GM23338 (cell line): ENCODE measurements at regions not wholly inside any gene's neighbourhood (a gene's known extent, or its start where the extent isn't known, plus 50 kb on each side); places are given as distances from the start of the nearest gene placed in this dataset.

Experiments
- ATAC-seq: fragments of 200-7000 bp; cut with Tn5 transposase; 3 replicates; pipeline ENCODE4 v1.9.1; 2020
- DNase-seq: peaks from one replicate; pipeline ENCODE4 v3.0.0-alpha.2; 2015; ENCODE audit warnings: low spot score
- H2AFZ ChIP-seq: fragments of 200-600 bp; sonication (generic); 2 replicates; pipeline ENCODE4 v1.8.0; 2016; ENCODE audit warnings: antibody characterized with exemption, mild to moderate bottlenecking, moderate library complexity
- H3F3A ChIP-seq: fragments of 200-600 bp; sonication (generic); replicated peaks from 2 replicates; pipeline ENCODE4 v1.8.0; 2017; ENCODE audit warnings: antibody characterized with exemption, mixed run types, low read depth
- H3K27ac ChIP-seq: fragments of 200-600 bp; sonication (generic); 2 replicates; pipeline ENCODE4 v1.6.1; 2016; ENCODE audit warnings: low read depth
- H3K27me3 ChIP-seq: fragments of 200-600 bp; sonication (generic); 2 replicates; pipeline ENCODE4 v1.8.0; 2016; ENCODE audit warnings: mild to moderate bottlenecking, mixed run types, moderate library complexity; ENCODE audit not compliant: insufficient read depth
- H3K36me3 ChIP-seq: fragments of 200-600 bp; sonication (generic); 2 replicates; pipeline ENCODE4 v1.8.0; 2016; ENCODE audit warnings: mild to moderate bottlenecking; ENCODE audit not compliant: insufficient read depth
- H3K4me1 ChIP-seq: fragments of 200-600 bp; sonication (generic); 2 replicates; pipeline ENCODE4 v1.8.0; 2016; ENCODE audit warnings: mild to moderate bottlenecking, moderate library complexity; ENCODE audit not compliant: insufficient read depth
- H3K4me2 ChIP-seq: fragments of 200-600 bp; sonication (generic); 2 replicates; pipeline ENCODE4 v1.7.1; 2017; ENCODE audit warnings: mixed run types
- H3K4me3 ChIP-seq: fragments of 200-600 bp; sonication (generic); 2 replicates; pipeline ENCODE4 v1.6.1; 2016; ENCODE audit warnings: mixed run types
- H3K79me2 ChIP-seq: fragments of 200-600 bp; sonication (generic); replicated peaks from 2 replicates; pipeline ENCODE4 v1.8.0; 2017; ENCODE audit warnings: mild to moderate bottlenecking; ENCODE audit not compliant: insufficient read depth
- H3K9me2 ChIP-seq: fragments of 200-600 bp; sonication (generic); 2 replicates; pipeline ENCODE4 v1.8.0; 2017; ENCODE audit not compliant: insufficient read depth
- H4K20me1 ChIP-seq: fragments of 200-600 bp; sonication (generic); replicated peaks from 2 replicates; pipeline ENCODE4 v1.8.0; 2017; ENCODE audit warnings: mild to moderate bottlenecking; ENCODE audit not compliant: insufficient read depth
- H3K27ac Mint-ChIP-seq: 2 replicates; pipeline ENCODE4 v1.8.0; 2020; ENCODE audit warnings: inconsistent platforms, mild to moderate bottlenecking, moderate library complexity, mixed read lengths
- H3K27me3 Mint-ChIP-seq: 3 replicates; pipeline ENCODE4 v1.8.0; 2022; ENCODE audit warnings: low read depth, mild to moderate bottlenecking, moderate library complexity, mixed read lengths, inconsistent platforms; ENCODE audit not compliant: insufficient read depth, poor library complexity
- H3K36me3 Mint-ChIP-seq: 3 replicates; pipeline ENCODE4 v1.8.0; 2021; ENCODE audit warnings: low read depth, mild to moderate bottlenecking, inconsistent platforms, moderate library complexity, mixed read lengths
- H3K4me1 Mint-ChIP-seq: 3 replicates; pipeline ENCODE4 v1.8.0; 2020; ENCODE audit warnings: mild to moderate bottlenecking, inconsistent platforms, mixed read lengths
- H3K4me3 Mint-ChIP-seq: 3 replicates; pipeline ENCODE4 v1.8.0; 2021; ENCODE audit warnings: moderate library complexity, mild to moderate bottlenecking, inconsistent platforms, mixed read lengths
- H3K9me3 Mint-ChIP-seq: 3 replicates; pipeline ENCODE4 v1.8.0; 2020; ENCODE audit warnings: moderate library complexity, mild to moderate bottlenecking, inconsistent platforms, mixed read lengths
- CREB1 ChIP-seq: fragments of 250-450 bp; sonication (Bioruptor Pico); IDR thresholded peaks from 2 replicates; pipeline ENCODE4 v1.5.0; 2020; ENCODE audit warnings: low read depth, mild to moderate bottlenecking, moderate library complexity
- EZH2 ChIP-seq: fragments of 200-600 bp; sonication (generic); IDR thresholded peaks from one replicate; pipeline ENCODE4 v1.8.0; 2017; ENCODE audit warnings: antibody characterized with exemption, mild to moderate bottlenecking, low read depth; ENCODE audit not compliant: unreplicated experiment
- EZH2phosphoT487 ChIP-seq: fragments of 200-600 bp; sonication (generic); IDR thresholded peaks from one replicate; pipeline ENCODE4 v1.8.1; 2018; ENCODE audit warnings: antibody characterized with exemption; ENCODE audit not compliant: unreplicated experiment
- JUNB ChIP-seq: IDR thresholded peaks from one replicate; pipeline ENCODE4 v1.6.1; 2016; ENCODE audit warnings: antibody characterized with exemption; ENCODE audit not compliant: unreplicated experiment
- NANOG ChIP-seq: IDR thresholded peaks from 2 replicates; pipeline ENCODE4 v1.6.1; 2016; ENCODE audit warnings: antibody characterized with exemption, borderline replicate concordance
- POLR2AphosphoS5 ChIP-seq: IDR thresholded peaks from 2 replicates; pipeline ENCODE4 v1.6.1; 2016; ENCODE audit warnings: antibody characterized with exemption, low read depth
- STAT1 ChIP-seq: IDR thresholded peaks from one replicate; pipeline ENCODE4 v1.6.1; 2016; ENCODE audit warnings: antibody characterized with exemption; ENCODE audit not compliant: unreplicated experiment
- ZNF114 ChIP-seq: fragments of 250-450 bp; sonication (Bioruptor Pico); IDR thresholded peaks from 2 replicates; pipeline ENCODE4 v1.5.0; 2020; ENCODE audit warnings: mild to moderate bottlenecking, moderate library complexity
- ZNF331 ChIP-seq: fragments of 250-450 bp; sonication (Bioruptor Pico); IDR thresholded peaks from 2 replicates; pipeline ENCODE4 v1.5.0; 2020; ENCODE audit warnings: low read depth, mild to moderate bottlenecking, moderate library complexity
- TF ChIP-seq, protein P1 (sequence below): IDR thresholded peaks from one replicate; pipeline ENCODE4 v1.6.1; 2018; ENCODE audit warnings: antibody characterized with exemption; ENCODE audit not compliant: unreplicated experiment
- TF ChIP-seq, protein P2 (sequence below): fragments of 250-450 bp; sonication (Bioruptor Pico); IDR thresholded peaks from 2 replicates; pipeline ENCODE4 v1.5.0; 2020; ENCODE audit warnings: mild to moderate bottlenecking, moderate library complexity
- TF ChIP-seq, protein P3 (sequence below), 2 experiments: fragments of 200-600 bp in 1 of 2; sonication (generic) in 1 of 2; conservative IDR thresholded peaks; 2 replicates each; pipeline versions ENCODE4 v1.5.1 to v1.6.1; 2016 to 2017; ENCODE audit warnings: antibody characterized with exemption in 2 of 2, low read depth in 2 of 2, mild to moderate bottlenecking in 2 of 2, moderate library complexity in 1 of 2

DNA sequence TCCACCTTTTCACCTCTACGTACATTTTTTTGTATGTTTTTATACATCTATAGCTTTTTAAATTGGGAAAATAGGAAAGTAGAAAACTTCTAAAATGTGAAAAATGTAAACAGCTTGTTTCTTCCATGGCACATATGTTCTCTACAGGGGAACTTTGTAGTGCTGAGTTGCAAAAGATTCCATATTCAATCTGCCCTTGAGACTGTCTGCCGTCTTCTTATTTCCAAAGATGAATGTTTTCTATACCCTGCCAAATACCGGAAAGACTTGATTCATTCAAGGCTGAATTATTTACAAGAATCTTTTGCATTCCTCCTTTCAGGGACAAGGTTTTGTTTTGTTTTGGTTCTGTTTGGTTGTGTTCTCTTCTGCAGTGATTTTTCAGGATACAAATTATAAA lies 1334.5 kb upstream of the ADGRL4 start (continued):
- TF ChIP-seq, protein P1, sequence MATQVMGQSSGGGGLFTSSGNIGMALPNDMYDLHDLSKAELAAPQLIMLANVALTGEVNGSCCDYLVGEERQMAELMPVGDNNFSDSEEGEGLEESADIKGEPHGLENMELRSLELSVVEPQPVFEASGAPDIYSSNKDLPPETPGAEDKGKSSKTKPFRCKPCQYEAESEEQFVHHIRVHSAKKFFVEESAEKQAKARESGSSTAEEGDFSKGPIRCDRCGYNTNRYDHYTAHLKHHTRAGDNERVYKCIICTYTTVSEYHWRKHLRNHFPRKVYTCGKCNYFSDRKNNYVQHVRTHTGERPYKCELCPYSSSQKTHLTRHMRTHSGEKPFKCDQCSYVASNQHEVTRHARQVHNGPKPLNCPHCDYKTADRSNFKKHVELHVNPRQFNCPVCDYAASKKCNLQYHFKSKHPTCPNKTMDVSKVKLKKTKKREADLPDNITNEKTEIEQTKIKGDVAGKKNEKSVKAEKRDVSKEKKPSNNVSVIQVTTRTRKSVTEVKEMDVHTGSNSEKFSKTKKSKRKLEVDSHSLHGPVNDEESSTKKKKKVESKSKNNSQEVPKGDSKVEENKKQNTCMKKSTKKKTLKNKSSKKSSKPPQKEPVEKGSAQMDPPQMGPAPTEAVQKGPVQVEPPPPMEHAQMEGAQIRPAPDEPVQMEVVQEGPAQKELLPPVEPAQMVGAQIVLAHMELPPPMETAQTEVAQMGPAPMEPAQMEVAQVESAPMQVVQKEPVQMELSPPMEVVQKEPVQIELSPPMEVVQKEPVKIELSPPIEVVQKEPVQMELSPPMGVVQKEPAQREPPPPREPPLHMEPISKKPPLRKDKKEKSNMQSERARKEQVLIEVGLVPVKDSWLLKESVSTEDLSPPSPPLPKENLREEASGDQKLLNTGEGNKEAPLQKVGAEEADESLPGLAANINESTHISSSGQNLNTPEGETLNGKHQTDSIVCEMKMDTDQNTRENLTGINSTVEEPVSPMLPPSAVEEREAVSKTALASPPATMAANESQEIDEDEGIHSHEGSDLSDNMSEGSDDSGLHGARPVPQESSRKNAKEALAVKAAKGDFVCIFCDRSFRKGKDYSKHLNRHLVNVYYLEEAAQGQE = no peak
- TF ChIP-seq EZH2phosphoT487 (no peak), EZH2 (no peak), ZNF114 (CRISPR knock-in tag) (no peak)

DNA sequence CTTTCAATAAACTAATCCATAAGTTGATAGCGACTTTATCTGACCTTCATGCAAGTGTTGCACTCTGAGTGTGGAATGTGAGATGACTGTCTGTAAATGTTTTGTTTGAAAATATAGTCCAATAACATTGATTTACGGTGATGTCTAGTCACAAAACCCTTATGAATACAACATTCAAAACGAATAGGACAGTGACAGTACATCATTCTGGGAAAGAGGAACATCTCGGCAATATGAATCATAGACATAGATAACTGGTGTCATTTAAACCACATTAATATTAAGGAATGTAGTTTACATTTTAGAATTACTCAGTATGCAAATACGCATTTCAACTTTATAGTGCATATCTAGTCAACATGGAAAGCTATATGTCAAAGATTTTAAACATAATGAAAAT lies 1311.6 kb upstream of the ADGRL4 start:
- Histone ChIP-seq H3K27me3 (no peaks in the 10 kb centered on the region), H4K20me1 (no peaks in the 10 kb centered on the region), H3K79me2 (no peaks in the 10 kb centered on the region), H3K4me2 (no peak overlapping the region), H3K27ac (no peak overlapping the region), H3K36me3 (no peaks in the 10 kb centered on the region), H3K9me2 (no peaks in the 10 kb centered on the region), H3F3A (no peaks in the 10 kb centered on the region), H2AFZ (no peak overlapping the region), H3K4me1 (no peaks in the 10 kb centered on the region), H3K4me3 (no peak overlapping the region)
- DNase-seq (no peak), ATAC-seq (no peak)
- Mint-ChIP-seq H3K4me3 (no peak overlapping the region), H3K27me3 (no peaks in the 10 kb centered on the region), H3K4me1 (peaks cover 5% of the 10 kb centered on the region; the same call in 1 of the 3 replicates), H3K27ac (no peak overlapping the region), H3K9me3 (no peaks in the 10 kb centered on the region), H3K36me3 (no peaks in the 10 kb centered on the region)
- TF ChIP-seq, protein P2, sequence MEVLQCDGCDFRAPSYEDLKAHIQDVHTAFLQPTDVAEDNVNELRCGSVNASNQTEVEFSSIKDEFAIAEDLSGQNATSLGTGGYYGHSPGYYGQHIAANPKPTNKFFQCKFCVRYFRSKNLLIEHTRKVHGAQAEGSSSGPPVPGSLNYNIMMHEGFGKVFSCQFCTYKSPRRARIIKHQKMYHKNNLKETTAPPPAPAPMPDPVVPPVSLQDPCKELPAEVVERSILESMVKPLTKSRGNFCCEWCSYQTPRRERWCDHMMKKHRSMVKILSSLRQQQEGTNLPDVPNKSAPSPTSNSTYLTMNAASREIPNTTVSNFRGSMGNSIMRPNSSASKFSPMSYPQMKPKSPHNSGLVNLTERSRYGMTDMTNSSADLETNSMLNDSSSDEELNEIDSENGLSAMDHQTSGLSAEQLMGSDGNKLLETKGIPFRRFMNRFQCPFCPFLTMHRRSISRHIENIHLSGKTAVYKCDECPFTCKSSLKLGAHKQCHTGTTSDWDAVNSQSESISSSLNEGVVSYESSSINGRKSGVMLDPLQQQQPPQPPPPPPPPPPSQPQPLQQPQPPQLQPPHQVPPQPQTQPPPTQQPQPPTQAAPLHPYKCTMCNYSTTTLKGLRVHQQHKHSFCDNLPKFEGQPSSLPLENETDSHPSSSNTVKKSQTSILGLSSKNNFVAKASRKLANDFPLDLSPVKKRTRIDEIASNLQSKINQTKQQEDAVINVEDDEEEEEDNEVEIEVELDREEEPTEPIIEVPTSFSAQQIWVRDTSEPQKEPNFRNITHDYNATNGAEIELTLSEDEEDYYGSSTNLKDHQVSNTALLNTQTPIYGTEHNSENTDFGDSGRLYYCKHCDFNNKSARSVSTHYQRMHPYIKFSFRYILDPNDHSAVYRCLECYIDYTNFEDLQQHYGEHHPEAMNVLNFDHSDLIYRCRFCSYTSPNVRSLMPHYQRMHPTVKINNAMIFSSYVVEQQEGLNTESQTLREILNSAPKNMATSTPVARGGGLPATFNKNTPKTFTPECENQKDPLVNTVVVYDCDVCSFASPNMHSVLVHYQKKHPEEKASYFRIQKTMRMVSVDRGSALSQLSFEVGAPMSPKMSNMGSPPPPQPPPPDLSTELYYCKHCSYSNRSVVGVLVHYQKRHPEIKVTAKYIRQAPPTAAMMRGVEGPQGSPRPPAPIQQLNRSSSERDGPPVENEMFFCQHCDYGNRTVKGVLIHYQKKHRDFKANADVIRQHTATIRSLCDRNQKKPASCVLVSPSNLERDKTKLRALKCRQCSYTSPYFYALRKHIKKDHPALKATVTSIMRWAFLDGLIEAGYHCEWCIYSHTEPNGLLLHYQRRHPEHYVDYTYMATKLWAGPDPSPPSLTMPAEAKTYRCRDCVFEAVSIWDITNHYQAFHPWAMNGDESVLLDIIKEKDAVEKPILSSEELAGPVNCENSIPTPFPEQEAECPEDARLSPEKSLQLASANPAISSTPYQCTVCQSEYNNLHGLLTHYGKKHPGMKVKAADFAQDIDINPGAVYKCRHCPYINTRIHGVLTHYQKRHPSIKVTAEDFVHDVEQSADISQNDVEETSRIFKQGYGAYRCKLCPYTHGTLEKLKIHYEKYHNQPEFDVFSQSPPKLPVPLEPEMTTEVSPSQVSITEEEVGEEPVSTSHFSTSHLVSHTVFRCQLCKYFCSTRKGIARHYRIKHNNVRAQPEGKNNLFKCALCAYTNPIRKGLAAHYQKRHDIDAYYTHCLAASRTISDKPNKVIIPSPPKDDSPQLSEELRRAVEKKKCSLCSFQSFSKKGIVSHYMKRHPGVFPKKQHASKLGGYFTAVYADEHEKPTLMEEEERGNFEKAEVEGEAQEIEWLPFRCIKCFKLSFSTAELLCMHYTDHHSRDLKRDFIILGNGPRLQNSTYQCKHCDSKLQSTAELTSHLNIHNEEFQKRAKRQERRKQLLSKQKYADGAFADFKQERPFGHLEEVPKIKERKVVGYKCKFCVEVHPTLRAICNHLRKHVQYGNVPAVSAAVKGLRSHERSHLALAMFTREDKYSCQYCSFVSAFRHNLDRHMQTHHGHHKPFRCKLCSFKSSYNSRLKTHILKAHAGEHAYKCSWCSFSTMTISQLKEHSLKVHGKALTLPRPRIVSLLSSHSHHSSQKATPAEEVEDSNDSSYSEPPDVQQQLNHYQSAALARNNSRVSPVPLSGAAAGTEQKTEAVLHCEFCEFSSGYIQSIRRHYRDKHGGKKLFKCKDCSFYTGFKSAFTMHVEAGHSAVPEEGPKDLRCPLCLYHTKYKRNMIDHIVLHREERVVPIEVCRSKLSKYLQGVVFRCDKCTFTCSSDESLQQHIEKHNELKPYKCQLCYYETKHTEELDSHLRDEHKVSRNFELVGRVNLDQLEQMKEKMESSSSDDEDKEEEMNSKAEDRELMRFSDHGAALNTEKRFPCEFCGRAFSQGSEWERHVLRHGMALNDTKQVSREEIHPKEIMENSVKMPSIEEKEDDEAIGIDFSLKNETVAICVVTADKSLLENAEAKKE (CRISPR knock-in tag) = no peak
- TF ChIP-seq ZNF331 (CRISPR knock-in tag) (no peak), EZH2 (no peak), CREB1 (CRISPR knock-in tag) (no peak), STAT1 (no peak), POLR2AphosphoS5 (no peak), NANOG (no peak), EZH2phosphoT487 (no peak), ZNF114 (CRISPR knock-in tag) (no peak), JUNB (no peak)
- TF ChIP-seq, protein P3, sequence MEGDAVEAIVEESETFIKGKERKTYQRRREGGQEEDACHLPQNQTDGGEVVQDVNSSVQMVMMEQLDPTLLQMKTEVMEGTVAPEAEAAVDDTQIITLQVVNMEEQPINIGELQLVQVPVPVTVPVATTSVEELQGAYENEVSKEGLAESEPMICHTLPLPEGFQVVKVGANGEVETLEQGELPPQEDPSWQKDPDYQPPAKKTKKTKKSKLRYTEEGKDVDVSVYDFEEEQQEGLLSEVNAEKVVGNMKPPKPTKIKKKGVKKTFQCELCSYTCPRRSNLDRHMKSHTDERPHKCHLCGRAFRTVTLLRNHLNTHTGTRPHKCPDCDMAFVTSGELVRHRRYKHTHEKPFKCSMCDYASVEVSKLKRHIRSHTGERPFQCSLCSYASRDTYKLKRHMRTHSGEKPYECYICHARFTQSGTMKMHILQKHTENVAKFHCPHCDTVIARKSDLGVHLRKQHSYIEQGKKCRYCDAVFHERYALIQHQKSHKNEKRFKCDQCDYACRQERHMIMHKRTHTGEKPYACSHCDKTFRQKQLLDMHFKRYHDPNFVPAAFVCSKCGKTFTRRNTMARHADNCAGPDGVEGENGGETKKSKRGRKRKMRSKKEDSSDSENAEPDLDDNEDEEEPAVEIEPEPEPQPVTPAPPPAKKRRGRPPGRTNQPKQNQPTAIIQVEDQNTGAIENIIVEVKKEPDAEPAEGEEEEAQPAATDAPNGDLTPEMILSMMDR (conservative IDR thresholded peaks at IDR 0.05; ENCODE audit: low read depth in 2 of 2) = no peak
